ENCODE measurements at regions not wholly inside any gene's neighbourhood (a gene's known extent, or its start where the extent isn't known, plus 50 kb on each side); places are given as distances from the start of the nearest gene placed in this dataset.

GRCh38 chr14:101072945-101073597 lies 169.5 kb upstream of the RTL1 start:
- Histone ChIP-seq H2AFZ (ENCODE audit: low read depth, low read length) (no peak overlapping the region), H3K9me3 (ENCODE audit: insufficient read depth, low read length) (no peaks in the 10 kb centered on the region), H3K27ac (ENCODE audit: low read length) (0 out of 2 replicates have a peak overlapping the region, but pooled peaks have one; percentile 13), H3K9ac (ENCODE audit: low read length) (peak overlapping the region; percentile 19; the same call in 1 of the 2 replicates), H3K36me3 (replicated peaks; ENCODE audit: low read depth, low read length) (no peaks in the 10 kb centered on the region), H3K4me3 (ENCODE audit: low read length) (peak overlapping the region; percentile 33), H4K20me1 (ENCODE audit: insufficient read depth, low read length) (no peaks in the 10 kb centered on the region), H3K79me2 (ENCODE audit: low read length) (no peaks in the 10 kb centered on the region), H3K4me1 (ENCODE audit: low read length) (peaks cover 42% of the 10 kb centered on the region), H3K4me2 (ENCODE audit: low read length) (peak overlapping the region; percentile 57), H3K27me3 (ENCODE audit: low read depth, low read length) (no peaks in the 10 kb centered on the region)
- TF ChIP-seq EZH2phosphoT487 (IDR thresholded peaks at IDR 0.05; ENCODE audit: low read depth) = no peak

GRCh38 chr14:101073598-101073965 lies 170.1 kb upstream of the RTL1 start:
- Histone ChIP-seq H2AFZ (ENCODE audit: low read depth, low read length) (no peak overlapping the region), H3K4me1 (ENCODE audit: low read length) (peaks cover 42% of the 10 kb centered on the region), H3K27ac (ENCODE audit: low read length) (peak overlapping the region; percentile 13), H3K79me2 (ENCODE audit: low read length) (no peaks in the 10 kb centered on the region), H3K36me3 (replicated peaks; ENCODE audit: low read depth, low read length) (no peaks in the 10 kb centered on the region), H3K4me2 (ENCODE audit: low read length) (peak overlapping the region; percentile 57), H3K9ac (ENCODE audit: low read length) (peak overlapping the region; percentile 19; the same call in 1 of the 2 replicates), H3K9me3 (ENCODE audit: insufficient read depth, low read length) (no peaks in the 10 kb centered on the region), H3K27me3 (ENCODE audit: low read depth, low read length) (no peaks in the 10 kb centered on the region), H4K20me1 (ENCODE audit: insufficient read depth, low read length) (no peaks in the 10 kb centered on the region), H3K4me3 (ENCODE audit: low read length) (peak overlapping the region; percentile 22; the same call in 1 of the 2 replicates)
- no peak for TF ChIP-seq EZH2phosphoT487 (IDR thresholded peaks at IDR 0.05; ENCODE audit: low read depth)
- no peak for TF ChIP-seq CTCF (IDR thresholded peaks at IDR 0.05; ENCODE audit: low read depth, low read length)

- Histone ChIP-seq H3K27ac (ENCODE audit: low read length) (peak overlapping the region; percentile 94), H3K27me3 (ENCODE audit: low read depth, low read length) (no peaks in the 10 kb centered on the region), H3K79me2 (ENCODE audit: low read length) (no peaks in the 10 kb centered on the region), H2AFZ (ENCODE audit: low read depth, low read length) (no peak overlapping the region), H3K4me2 (ENCODE audit: low read length) (peak overlapping the region; percentile 57), H3K4me1 (ENCODE audit: low read length) (peaks cover 42% of the 10 kb centered on the region), H3K4me3 (ENCODE audit: low read length) (0 out of 2 replicates have a peak overlapping the region, but pooled peaks have one; percentile 18), H3K9me3 (ENCODE audit: insufficient read depth, low read length) (no peaks in the 10 kb centered on the region), H4K20me1 (ENCODE audit: insufficient read depth, low read length) (no peaks in the 10 kb centered on the region), H3K36me3 (replicated peaks; ENCODE audit: low read depth, low read length) (no peaks in the 10 kb centered on the region), H3K9ac (ENCODE audit: low read length) (peak overlapping the region; percentile 51; the same call in 1 of the 2 replicates)
- TF ChIP-seq EZH2phosphoT487 (IDR thresholded peaks at IDR 0.05; ENCODE audit: low read depth) (no peak), CTCF (IDR thresholded peaks at IDR 0.05; ENCODE audit: low read depth, low read length) (no peak)
These were observed 170.9 kb upstream of the RTL1 start for GRCh38 chr14:101074196-101075024.

- Histone ChIP-seq H3K27me3 (ENCODE audit: low read depth, low read length) (no peaks in the 10 kb centered on the region), H3K4me3 (ENCODE audit: low read length) (peak overlapping the region; percentile 18), H3K4me1 (ENCODE audit: low read length) (peaks cover 42% of the 10 kb centered on the region), H3K9ac (ENCODE audit: low read length) (peak overlapping the region; percentile 51; the same call in 1 of the 2 replicates), H3K79me2 (ENCODE audit: low read length) (no peaks in the 10 kb centered on the region), H4K20me1 (ENCODE audit: insufficient read depth, low read length) (no peaks in the 10 kb centered on the region), H2AFZ (ENCODE audit: low read depth, low read length) (no peak overlapping the region), H3K27ac (ENCODE audit: low read length) (peak overlapping the region; percentile 94), H3K4me2 (ENCODE audit: low read length) (peak overlapping the region; percentile 57), H3K9me3 (ENCODE audit: insufficient read depth, low read length) (no peaks in the 10 kb centered on the region), H3K36me3 (replicated peaks; ENCODE audit: low read depth, low read length) (no peaks in the 10 kb centered on the region)
- TF ChIP-seq EZH2phosphoT487 (IDR thresholded peaks at IDR 0.05; ENCODE audit: low read depth) = no peak
- TF ChIP-seq CTCF (IDR thresholded peaks at IDR 0.05; ENCODE audit: low read depth, low read length) = no peak
These were observed 171.7 kb upstream of the RTL1 start for GRCh38 chr14:101075025-101075800.

All from OCI-LY3 (cell line).